ENCODE measurements at regions not wholly inside any gene's neighbourhood (a gene's known extent, or its start where the extent isn't known, plus 50 kb on each side); places are given as distances from the start of the nearest gene placed in this dataset.

GRCh38 chr13:104567114-104567513, 1500.9 kb upstream of the SLC10A2 start:
- TF ChIP-seq, protein P1, sequence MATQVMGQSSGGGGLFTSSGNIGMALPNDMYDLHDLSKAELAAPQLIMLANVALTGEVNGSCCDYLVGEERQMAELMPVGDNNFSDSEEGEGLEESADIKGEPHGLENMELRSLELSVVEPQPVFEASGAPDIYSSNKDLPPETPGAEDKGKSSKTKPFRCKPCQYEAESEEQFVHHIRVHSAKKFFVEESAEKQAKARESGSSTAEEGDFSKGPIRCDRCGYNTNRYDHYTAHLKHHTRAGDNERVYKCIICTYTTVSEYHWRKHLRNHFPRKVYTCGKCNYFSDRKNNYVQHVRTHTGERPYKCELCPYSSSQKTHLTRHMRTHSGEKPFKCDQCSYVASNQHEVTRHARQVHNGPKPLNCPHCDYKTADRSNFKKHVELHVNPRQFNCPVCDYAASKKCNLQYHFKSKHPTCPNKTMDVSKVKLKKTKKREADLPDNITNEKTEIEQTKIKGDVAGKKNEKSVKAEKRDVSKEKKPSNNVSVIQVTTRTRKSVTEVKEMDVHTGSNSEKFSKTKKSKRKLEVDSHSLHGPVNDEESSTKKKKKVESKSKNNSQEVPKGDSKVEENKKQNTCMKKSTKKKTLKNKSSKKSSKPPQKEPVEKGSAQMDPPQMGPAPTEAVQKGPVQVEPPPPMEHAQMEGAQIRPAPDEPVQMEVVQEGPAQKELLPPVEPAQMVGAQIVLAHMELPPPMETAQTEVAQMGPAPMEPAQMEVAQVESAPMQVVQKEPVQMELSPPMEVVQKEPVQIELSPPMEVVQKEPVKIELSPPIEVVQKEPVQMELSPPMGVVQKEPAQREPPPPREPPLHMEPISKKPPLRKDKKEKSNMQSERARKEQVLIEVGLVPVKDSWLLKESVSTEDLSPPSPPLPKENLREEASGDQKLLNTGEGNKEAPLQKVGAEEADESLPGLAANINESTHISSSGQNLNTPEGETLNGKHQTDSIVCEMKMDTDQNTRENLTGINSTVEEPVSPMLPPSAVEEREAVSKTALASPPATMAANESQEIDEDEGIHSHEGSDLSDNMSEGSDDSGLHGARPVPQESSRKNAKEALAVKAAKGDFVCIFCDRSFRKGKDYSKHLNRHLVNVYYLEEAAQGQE (tag by site-specific recombination; IDR thresholded peaks at IDR 0.05) = no peak
- no peak for TF ChIP-seq TCF7L2 (IDR thresholded peaks at IDR 0.05; ENCODE audit: borderline replicate concordance, low read depth, low read length)
- no peak for TF ChIP-seq ELK4 (IDR thresholded peaks at IDR 0.05; ENCODE audit: borderline replicate concordance, low read depth, low read length)
- TF ChIP-seq GLIS2 (tag by site-specific recombination; IDR thresholded peaks at IDR 0.05) = no peak
- no peak for TF ChIP-seq ZNF184 (tag by site-specific recombination; IDR thresholded peaks at IDR 0.05)
